ENCODE measurements at regions not wholly inside any gene's neighbourhood (a gene's known extent, or its start where the extent isn't known, plus 50 kb on each side); places are given as distances from the start of the nearest gene placed in this dataset.

DNA sequence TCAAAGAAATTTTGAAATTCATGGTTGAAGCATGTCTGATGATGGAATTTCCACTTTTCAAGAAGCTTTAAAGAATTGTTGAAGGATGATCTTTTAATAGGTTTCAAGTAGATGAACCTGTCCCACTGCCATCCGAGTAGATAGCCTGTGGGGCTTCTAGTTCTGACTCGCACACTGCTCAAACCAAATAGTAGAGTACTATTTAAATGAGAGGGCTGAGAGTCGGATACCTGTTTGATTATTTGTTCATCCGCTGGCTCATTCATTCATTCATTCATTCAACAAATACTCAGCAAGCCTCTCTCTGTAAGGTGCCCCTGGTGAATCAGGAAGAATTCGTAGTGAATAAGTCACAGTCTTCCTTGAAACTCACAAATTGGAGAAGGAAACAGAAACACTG, 108.2 kb upstream of the IRX5 start:
- H3K36me3 Mint-ChIP-seq (ENCODE audit: low read depth): no peaks in the 10 kb centered on the region
- DNase-seq: no peak
- no peak for ATAC-seq
- peaks cover 4% of the 10 kb centered on the region for H3K9me3 Mint-ChIP-seq
- POLR2A ChIA-PET: no interaction called here
- H3K27ac Mint-ChIP-seq: no peak overlapping the region
- TF ChIP-seq, protein P1, sequence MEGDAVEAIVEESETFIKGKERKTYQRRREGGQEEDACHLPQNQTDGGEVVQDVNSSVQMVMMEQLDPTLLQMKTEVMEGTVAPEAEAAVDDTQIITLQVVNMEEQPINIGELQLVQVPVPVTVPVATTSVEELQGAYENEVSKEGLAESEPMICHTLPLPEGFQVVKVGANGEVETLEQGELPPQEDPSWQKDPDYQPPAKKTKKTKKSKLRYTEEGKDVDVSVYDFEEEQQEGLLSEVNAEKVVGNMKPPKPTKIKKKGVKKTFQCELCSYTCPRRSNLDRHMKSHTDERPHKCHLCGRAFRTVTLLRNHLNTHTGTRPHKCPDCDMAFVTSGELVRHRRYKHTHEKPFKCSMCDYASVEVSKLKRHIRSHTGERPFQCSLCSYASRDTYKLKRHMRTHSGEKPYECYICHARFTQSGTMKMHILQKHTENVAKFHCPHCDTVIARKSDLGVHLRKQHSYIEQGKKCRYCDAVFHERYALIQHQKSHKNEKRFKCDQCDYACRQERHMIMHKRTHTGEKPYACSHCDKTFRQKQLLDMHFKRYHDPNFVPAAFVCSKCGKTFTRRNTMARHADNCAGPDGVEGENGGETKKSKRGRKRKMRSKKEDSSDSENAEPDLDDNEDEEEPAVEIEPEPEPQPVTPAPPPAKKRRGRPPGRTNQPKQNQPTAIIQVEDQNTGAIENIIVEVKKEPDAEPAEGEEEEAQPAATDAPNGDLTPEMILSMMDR (IDR thresholded peaks at IDR 0.05): no peak
- H3K4me3 Mint-ChIP-seq: no peak overlapping the region
- intact Hi-C loops (cut with micrococcal nuclease): no loop called here
- peaks cover 8% of the 10 kb centered on the region for H3K27me3 Mint-ChIP-seq
- no peaks in the 10 kb centered on the region for H3K4me1 Mint-ChIP-seq (ENCODE audit: low read depth)
- CTCF ChIA-PET: no interaction called here

DNA sequence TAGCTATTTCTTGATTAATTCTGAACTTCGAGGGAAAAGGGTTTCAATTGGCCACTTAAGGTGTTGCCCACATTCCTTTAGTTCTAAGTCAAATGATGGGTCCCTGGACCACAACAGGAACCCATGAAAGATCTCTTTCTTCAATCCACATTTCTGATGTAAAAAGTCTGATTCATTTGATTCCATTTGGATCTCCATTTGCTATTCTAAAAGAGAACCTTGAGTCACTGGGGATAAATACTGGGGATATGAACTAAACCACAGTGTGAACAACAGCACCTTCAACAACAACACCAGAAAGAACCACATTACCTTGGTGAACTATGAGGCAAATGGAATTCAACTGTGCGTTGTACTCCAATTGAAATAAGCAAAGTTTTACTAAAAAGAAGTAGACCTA, 108.9 kb upstream of the IRX5 start:
- Mint-ChIP-seq H3K36me3 (ENCODE audit: low read depth) (no peaks in the 10 kb centered on the region), H3K27ac (no peak overlapping the region), H3K4me3 (no peak overlapping the region), H3K4me1 (ENCODE audit: low read depth) (no peaks in the 10 kb centered on the region), H3K27me3 (peaks cover 9% of the 10 kb centered on the region), H3K9me3 (peaks cover 4% of the 10 kb centered on the region)
- DNase-seq: no peak
- no peak for ATAC-seq
- TF ChIP-seq, protein P1 (IDR thresholded peaks at IDR 0.05): no peak
- POLR2A ChIA-PET: no interaction called here
- CTCF ChIA-PET: no interaction called here
- intact Hi-C loops (cut with micrococcal nuclease): no loop called here

DNA sequence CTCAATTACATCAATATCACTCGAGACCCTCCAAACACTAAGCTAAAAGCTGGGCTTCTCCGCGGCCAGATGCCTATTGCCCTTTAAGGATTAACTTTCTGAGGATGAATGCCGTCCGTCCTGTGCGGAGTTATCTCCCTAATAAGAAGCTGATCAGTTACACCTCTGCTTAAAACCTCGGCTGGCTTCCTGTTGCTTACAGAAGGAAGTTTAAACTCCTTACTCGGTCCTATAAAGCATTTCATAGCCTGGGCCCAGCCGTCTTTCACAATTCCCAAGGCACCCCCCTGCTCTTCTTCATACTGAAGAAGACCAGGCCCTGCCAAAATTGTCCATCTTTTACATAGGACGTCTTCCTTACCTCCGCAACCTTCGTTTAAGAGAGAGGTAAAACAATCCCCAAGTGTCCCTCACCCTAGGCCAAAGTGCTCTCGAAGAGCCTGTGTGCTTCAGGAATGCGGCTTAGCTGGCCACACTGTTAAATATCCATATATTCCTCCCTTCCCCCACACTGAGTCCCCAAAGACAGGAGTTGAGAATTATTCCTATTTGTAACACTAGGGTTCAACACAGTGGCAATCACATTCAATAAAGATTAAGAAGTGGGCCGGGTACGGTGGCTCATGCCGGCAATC, 112.6 kb upstream of the IRX5 start:
- DNase-seq (no peak), ATAC-seq (no peak)
- Mint-ChIP-seq H3K27me3 (peaks cover 10% of the 10 kb centered on the region), H3K36me3 (ENCODE audit: low read depth) (no peaks in the 10 kb centered on the region), H3K4me1 (ENCODE audit: low read depth) (no peaks in the 10 kb centered on the region), H3K4me3 (no peak overlapping the region), H3K9me3 (peaks cover 3% of the 10 kb centered on the region), H3K27ac (no peak overlapping the region)
- intact Hi-C loops (cut with micrococcal nuclease): no loop called here
- TF ChIP-seq, protein P1 (IDR thresholded peaks at IDR 0.05): no peak
- ChIA-PET POLR2A (no interaction called here), CTCF (no interaction called here)

DNA sequence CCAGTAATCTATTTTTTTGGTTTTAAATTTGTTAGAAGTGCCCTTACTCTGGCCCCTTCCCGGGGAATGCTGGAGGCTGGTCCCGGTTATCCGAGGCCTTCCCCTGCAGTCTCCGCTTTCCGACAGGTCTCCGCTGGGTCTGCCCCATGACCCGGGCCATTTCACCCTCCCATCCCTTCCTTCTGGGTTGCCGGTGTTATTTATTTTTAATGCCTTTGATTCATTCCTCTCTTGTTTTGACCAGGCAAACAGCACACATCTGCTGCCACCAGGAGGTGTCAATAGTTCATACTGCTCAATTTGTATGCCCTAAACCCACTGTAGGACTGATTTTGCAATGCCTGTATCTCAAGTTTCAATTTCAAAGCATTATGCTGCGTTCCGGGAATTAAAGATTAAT, 113.2 kb upstream of the IRX5 start:
- H3K27ac Mint-ChIP-seq: no peak overlapping the region
- DNase-seq: no peak
- ChIA-PET CTCF (no interaction called here), POLR2A (no interaction called here)
- TF ChIP-seq, protein P1 (IDR thresholded peaks at IDR 0.05): no peak
- H3K9me3 Mint-ChIP-seq: peaks cover 3% of the 10 kb centered on the region
- peaks cover 12% of the 10 kb centered on the region for H3K27me3 Mint-ChIP-seq
- no peak for ATAC-seq
- no peaks in the 10 kb centered on the region for H3K36me3 Mint-ChIP-seq (ENCODE audit: low read depth)
- intact Hi-C loops (cut with micrococcal nuclease): no loop called here
- H3K4me1 Mint-ChIP-seq (ENCODE audit: low read depth): no peaks in the 10 kb centered on the region
- no peak overlapping the region for H3K4me3 Mint-ChIP-seq

DNA sequence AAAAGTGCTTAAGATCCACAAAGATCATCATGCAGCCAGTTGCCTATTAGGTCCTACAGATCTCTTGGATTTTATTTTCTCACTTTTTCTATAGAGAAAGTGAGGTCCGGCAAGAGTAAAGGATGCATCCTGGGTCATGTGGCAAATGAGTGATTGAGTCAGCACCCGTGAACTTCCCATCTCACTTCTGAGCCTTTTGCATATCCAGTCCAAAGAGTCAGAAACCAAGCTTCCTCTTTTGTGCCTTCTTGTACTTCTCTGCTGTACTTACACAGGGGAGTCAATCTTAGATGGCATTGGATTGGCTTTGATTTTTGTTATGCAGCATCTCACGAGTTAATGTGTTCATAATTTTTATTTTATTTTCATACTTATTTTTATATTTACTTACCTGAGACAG, 114.2 kb upstream of the IRX5 start:
- CTCF ChIA-PET: no interaction called here
- H3K27me3 Mint-ChIP-seq: peaks cover 10% of the 10 kb centered on the region
- intact Hi-C loops (cut with micrococcal nuclease): no loop called here
- H3K4me3 Mint-ChIP-seq: no peak overlapping the region
- H3K27ac Mint-ChIP-seq: no peak overlapping the region
- DNase-seq (no peak), ATAC-seq (no peak)
- TF ChIP-seq, protein P1 (IDR thresholded peaks at IDR 0.05): no peak
- H3K4me1 Mint-ChIP-seq (ENCODE audit: low read depth): no peaks in the 10 kb centered on the region
- POLR2A ChIA-PET: no interaction called here
- no peaks in the 10 kb centered on the region for H3K36me3 Mint-ChIP-seq (ENCODE audit: low read depth)
- H3K9me3 Mint-ChIP-seq: peaks cover 3% of the 10 kb centered on the region
